Heart left ventricle (tissue), 13 donors: ENCODE measurements at regions not wholly inside any gene's neighbourhood (a gene's known extent, or its start where the extent isn't known, plus 50 kb on each side); places are given as distances from the start of the nearest gene placed in this dataset.

Experiments
- POLR2A ChIP-seq, 2 donors: fragments of 450-650 bp; IDR thresholded peaks; one replicate each; pipeline ENCODE4 v1.6.1; 2017; ENCODE audit warnings: antibody characterized with exemption in 2 of 2, mild to moderate bottlenecking in 2 of 2, moderate library complexity in 2 of 2
- TF ChIP-seq, protein P1 (sequence below), 12 donors: fragments of 200-600 bp; sonication (generic) in 4 of 12; IDR thresholded peaks; one replicate each; pipeline versions ENCODE4 v1.5.0 to v1.8.0; 2018 to 2022; ENCODE audit warnings: antibody characterized with exemption in 12 of 12, mild to moderate bottlenecking in 5 of 12
- donor health status: ischemic (EF 13 %, LVEDD 7.1; RV severe dilation, severe dysfunction).
- donor health status: DM: no; HTN: yes; CAD: no.
- donor health status: DM: no; HTN: no; CAD: no.
- donor health status: ischemic (EF 25% LVEDD 6.9; RV normal size, moderate dysfunction).
- donor health status: ischemic (EF 25% LVEDD 5.7; RV mildly dilated, moderate dysfunction).
- donor health status: ischemic (EF 35%, LVEDD 5.7; RV mildly dilated, moderate dysfunction).
- donor health status: nonischemic (EF 11% LVEDD 7.7; RV severe dilation, severe dysfunction).
- donor health status: DM: yes; HTN: yes; CAD: no.
- donor health status: PGD.
- donor health status: ischemic (EF 29% LVEDD 5.4; RV normal size, mild dysfunction).
- donor health status: nonischemic (EF 23%, LVEDD 6.1; RV moderate dilation, normal function).

GRCh38 chr10:8336629-8337331 is 282.3 kb downstream of the GATA3 start:
- TF ChIP-seq, protein P1, sequence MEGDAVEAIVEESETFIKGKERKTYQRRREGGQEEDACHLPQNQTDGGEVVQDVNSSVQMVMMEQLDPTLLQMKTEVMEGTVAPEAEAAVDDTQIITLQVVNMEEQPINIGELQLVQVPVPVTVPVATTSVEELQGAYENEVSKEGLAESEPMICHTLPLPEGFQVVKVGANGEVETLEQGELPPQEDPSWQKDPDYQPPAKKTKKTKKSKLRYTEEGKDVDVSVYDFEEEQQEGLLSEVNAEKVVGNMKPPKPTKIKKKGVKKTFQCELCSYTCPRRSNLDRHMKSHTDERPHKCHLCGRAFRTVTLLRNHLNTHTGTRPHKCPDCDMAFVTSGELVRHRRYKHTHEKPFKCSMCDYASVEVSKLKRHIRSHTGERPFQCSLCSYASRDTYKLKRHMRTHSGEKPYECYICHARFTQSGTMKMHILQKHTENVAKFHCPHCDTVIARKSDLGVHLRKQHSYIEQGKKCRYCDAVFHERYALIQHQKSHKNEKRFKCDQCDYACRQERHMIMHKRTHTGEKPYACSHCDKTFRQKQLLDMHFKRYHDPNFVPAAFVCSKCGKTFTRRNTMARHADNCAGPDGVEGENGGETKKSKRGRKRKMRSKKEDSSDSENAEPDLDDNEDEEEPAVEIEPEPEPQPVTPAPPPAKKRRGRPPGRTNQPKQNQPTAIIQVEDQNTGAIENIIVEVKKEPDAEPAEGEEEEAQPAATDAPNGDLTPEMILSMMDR (IDR thresholded peaks at IDR 0.05), result no peak
- TF ChIP-seq POLR2A (IDR thresholded peaks at IDR 0.05), result no peak
